BLaER1 treated with 17β-estradiol and CSF1 and Interleukin-3, amounts not matched to agents 10 nM and 100 nM (cell line): ENCODE measurements at regions not wholly inside any gene's neighbourhood (a gene's known extent, or its start where the extent isn't known, plus 50 kb on each side); places are given as distances from the start of the nearest gene placed in this dataset.

Experiments used
- H3K27ac ChIP-seq, 11 experiments: shearing (Covaris generic); formaldehyde crosslinking; 2 replicates each; pipeline ENCODE4 v1.8.1; 2022
- H3K27me3 ChIP-seq, 11 experiments: shearing (Covaris generic); formaldehyde crosslinking; 2 replicates each; pipeline ENCODE4 v1.8.1; 2022
- H3K36me3 ChIP-seq, 11 experiments: shearing (Covaris generic); formaldehyde crosslinking; 2 replicates each; pipeline ENCODE4 v1.8.1; 2022
- H3K4me1 ChIP-seq, 10 experiments: shearing (Covaris generic); formaldehyde crosslinking; 2 replicates each; pipeline ENCODE4 v1.8.1; 2022
- H3K4me2 ChIP-seq, 11 experiments: shearing (Covaris generic); formaldehyde crosslinking; 2 replicates each; pipeline ENCODE4 v1.8.1; 2022
- H3K4me3 ChIP-seq, 10 experiments: shearing (Covaris generic); formaldehyde crosslinking; 2 replicates each; pipeline ENCODE4 v1.8.1; 2022
- H3K9ac ChIP-seq, 11 experiments: shearing (Covaris generic); formaldehyde crosslinking; 2 replicates each; pipeline ENCODE4 v1.8.1; 2022
- H3K9me3 ChIP-seq, 11 experiments: shearing (Covaris generic); formaldehyde crosslinking; replicated peaks in 1 of 11; 2 replicates each; pipeline ENCODE4 v1.8.1; 2022
- H4K20me1 ChIP-seq, 11 experiments: shearing (Covaris generic); formaldehyde crosslinking; 2 replicates each; pipeline ENCODE4 v1.8.1; 2022
- Cebpa-rat ChIP-seq, 11 experiments: shearing (Covaris generic); IDR thresholded peaks; 2 replicates each; pipeline ENCODE4 v1.8.1; 2022

GRCh38 chr22:22384267-22384666 is 124.3 kb downstream of the ZNF280B start:
- H3K9ac ChIP-seq = no peak overlapping the region
- no peak overlapping the region for H3K27ac ChIP-seq
- no peaks in the 10 kb centered on the region for H3K27me3 ChIP-seq
- no peak overlapping the region for H3K4me3 ChIP-seq
- H3K36me3 ChIP-seq = no peaks in the 10 kb centered on the region
- H4K20me1 ChIP-seq = no peaks in the 10 kb centered on the region
- H3K4me1 ChIP-seq = peaks cover 0 to 30% (median 27%) of the 10 kb centered on the region in 10 experiments; a peak in 17 of 20 replicates
- H3K9me3 ChIP-seq = no peaks in the 10 kb centered on the region
- no peak overlapping the region for H3K4me2 ChIP-seq
- no peak for TF ChIP-seq Cebpa-rat (IDR thresholded peaks at IDR 0.05)

GRCh38 chr22:22384668-22385244 is 123.8 kb downstream of the ZNF280B start:
- Histone ChIP-seq H4K20me1 (no peaks in the 10 kb centered on the region), H3K27me3 (no peaks in the 10 kb centered on the region), H3K27ac (no peak overlapping the region), H3K9me3 (no peaks in the 10 kb centered on the region), H3K36me3 (no peaks in the 10 kb centered on the region), H3K4me3 (no peak overlapping the region), H3K4me2 (no peak overlapping the region), H3K4me1 (peaks cover 0 to 25% (median 22%) of the 10 kb centered on the region in 10 experiments; a peak in 17 of 20 replicates), H3K9ac (no peak overlapping the region)
- TF ChIP-seq Cebpa-rat (IDR thresholded peaks at IDR 0.05) = no peak

GRCh38 chr22:22386602-22387385 is 121.7 kb downstream of the ZNF280B start:
- no peaks in the 10 kb centered on the region for H3K36me3 ChIP-seq
- no peak overlapping the region for H3K4me3 ChIP-seq
- peaks cover 0 to 8% (median under 1%) of the 10 kb centered on the region in 11 experiments; a peak in 6 of 22 replicates for H3K9me3 ChIP-seq
- no peaks in the 10 kb centered on the region for H4K20me1 ChIP-seq
- TF ChIP-seq Cebpa-rat (IDR thresholded peaks at IDR 0.05) = no peak
- H3K4me1 ChIP-seq = peaks cover 0 to 5% (median 2%) of the 10 kb centered on the region in 10 experiments; a peak in 13 of 20 replicates
- no peak overlapping the region for H3K4me2 ChIP-seq
- H3K27ac ChIP-seq = no peak overlapping the region
- no peak overlapping the region for H3K9ac ChIP-seq
- H3K27me3 ChIP-seq = no peaks in the 10 kb centered on the region

GRCh38 chr22:22387386-22387736 is 121.2 kb downstream of the ZNF280B start:
- Histone ChIP-seq H3K4me2 (no peak overlapping the region), H4K20me1 (no peaks in the 10 kb centered on the region), H3K27ac (no peak overlapping the region), H3K9ac (no peak overlapping the region), H3K9me3 (peaks cover 4 to 14% (median 6%) of the 10 kb centered on the region in 11 experiments; a peak in 20 of 22 replicates), H3K27me3 (no peaks in the 10 kb centered on the region), H3K4me1 (no peaks in the 10 kb centered on the region), H3K4me3 (no peak overlapping the region), H3K36me3 (no peaks in the 10 kb centered on the region)
- no peak for TF ChIP-seq Cebpa-rat (IDR thresholded peaks at IDR 0.05)

GRCh38 chr22:22388090-22388489 is 120.5 kb downstream of the ZNF280B start:
- no peak overlapping the region for H3K9ac ChIP-seq
- no peak for TF ChIP-seq Cebpa-rat (IDR thresholded peaks at IDR 0.05)
- H3K27ac ChIP-seq = no peak overlapping the region
- no peak overlapping the region for H3K4me3 ChIP-seq
- peaks cover 8 to 21% (median 13%) of the 10 kb centered on the region in 11 experiments; a peak in 21 of 22 replicates for H3K9me3 ChIP-seq
- no peak overlapping the region for H3K4me2 ChIP-seq
- no peaks in the 10 kb centered on the region for H3K4me1 ChIP-seq
- no peaks in the 10 kb centered on the region for H4K20me1 ChIP-seq
- no peaks in the 10 kb centered on the region for H3K36me3 ChIP-seq
- no peaks in the 10 kb centered on the region for H3K27me3 ChIP-seq

GRCh38 chr22:22388494-22388893 is 120.0 kb downstream of the ZNF280B start:
- H3K27ac ChIP-seq = no peak overlapping the region
- H4K20me1 ChIP-seq = no peaks in the 10 kb centered on the region
- no peaks in the 10 kb centered on the region for H3K27me3 ChIP-seq
- no peaks in the 10 kb centered on the region for H3K36me3 ChIP-seq
- peaks cover 12 to 25% (median 17%) of the 10 kb centered on the region in 11 experiments; a peak in 21 of 22 replicates for H3K9me3 ChIP-seq
- no peak for TF ChIP-seq Cebpa-rat (IDR thresholded peaks at IDR 0.05)
- no peak overlapping the region for H3K4me2 ChIP-seq
- H3K4me1 ChIP-seq = no peaks in the 10 kb centered on the region
- no peak overlapping the region for H3K9ac ChIP-seq
- H3K4me3 ChIP-seq = no peak overlapping the region

- Histone ChIP-seq H3K9ac (no peak overlapping the region), H3K4me3 (no peak overlapping the region), H3K36me3 (no peaks in the 10 kb centered on the region), H3K27me3 (no peaks in the 10 kb centered on the region), H3K27ac (no peak overlapping the region), H3K4me1 (peaks cover 0 to 6% (median 1%) of the 10 kb centered on the region in 10 experiments; a peak in 15 of 20 replicates), H4K20me1 (no peaks in the 10 kb centered on the region), H3K9me3 (peaks cover 19 to 32% (median 23%) of the 10 kb centered on the region in 11 experiments; a peak in 21 of 22 replicates), H3K4me2 (no peak overlapping the region)
- TF ChIP-seq Cebpa-rat (IDR thresholded peaks at IDR 0.05) = no peak
These were observed 119.1 kb downstream of the ZNF280B start for GRCh38 chr22:22389467-22389866.

GRCh38 chr22:22390989-22391388 is 117.6 kb downstream of the ZNF280B start:
- H3K27me3 ChIP-seq = no peaks in the 10 kb centered on the region
- peaks cover 0 to 21% (median 17%) of the 10 kb centered on the region in 10 experiments; a peak in 17 of 20 replicates for H3K4me1 ChIP-seq

GRCh38 chr22:22391543-22391942 is 117.0 kb downstream of the ZNF280B start:
- H3K27ac ChIP-seq = no peak overlapping the region
- H3K4me1 ChIP-seq = peaks cover under 1 to 27% (median 22%) of the 10 kb centered on the region in 10 experiments; a peak in 17 of 20 replicates
- H3K9me3 ChIP-seq = peaks cover 19 to 32% (median 23%) of the 10 kb centered on the region in 11 experiments; a peak in 21 of 22 replicates
- H3K4me3 ChIP-seq = no peak overlapping the region
- H3K4me2 ChIP-seq = no peak overlapping the region
- no peak for TF ChIP-seq Cebpa-rat (IDR thresholded peaks at IDR 0.05)
- H3K9ac ChIP-seq = no peak overlapping the region
- H3K36me3 ChIP-seq = no peaks in the 10 kb centered on the region
- no peaks in the 10 kb centered on the region for H3K27me3 ChIP-seq
- no peaks in the 10 kb centered on the region for H4K20me1 ChIP-seq

More at GRCh38 chr22:22390989-22391388, 117.6 kb downstream of the ZNF280B start:
- Histone ChIP-seq H3K9ac (no peak overlapping the region), H3K36me3 (no peaks in the 10 kb centered on the region), H4K20me1 (no peaks in the 10 kb centered on the region), H3K4me3 (no peak overlapping the region), H3K27ac (no peak overlapping the region), H3K9me3 (peaks cover 19 to 32% (median 23%) of the 10 kb centered on the region in 11 experiments; a peak in 21 of 22 replicates), H3K4me2 (no peak overlapping the region)
- no peak for TF ChIP-seq Cebpa-rat (IDR thresholded peaks at IDR 0.05)
